HEK293T (cell line): ENCODE measurements at regions not wholly inside any gene's neighbourhood (a gene's known extent, or its start where the extent isn't known, plus 50 kb on each side); places are given as distances from the start of the nearest gene placed in this dataset.

Experiments
- ARNT ChIP-seq: fragments of 450-650 bp; IDR thresholded peaks from 2 replicates; pipeline ENCODE4 v1.6.1; 2017; ENCODE audit warnings: mild to moderate bottlenecking
- ELF4 ChIP-seq: fragments of 450-650 bp; IDR thresholded peaks from 2 replicates; pipeline ENCODE4 v1.6.1; 2017; ENCODE audit warnings: antibody characterized with exemption
- FOXA1 ChIP-seq: fragments of 450-650 bp; IDR thresholded peaks from 2 replicates; pipeline ENCODE4 v1.6.1; 2016; ENCODE audit warnings: mild to moderate bottlenecking
- FOXM1 ChIP-seq: fragments of 450-650 bp; IDR thresholded peaks from 2 replicates; pipeline ENCODE4 v1.6.1; 2017; ENCODE audit warnings: mild to moderate bottlenecking, borderline replicate concordance
- HDGF ChIP-seq: fragments of 450-650 bp; IDR thresholded peaks from 2 replicates; pipeline ENCODE4 v1.6.1; 2017; ENCODE audit warnings: antibody characterized with exemption, borderline replicate concordance
- L3MBTL2 ChIP-seq: fragments of 450-650 bp; conservative IDR thresholded peaks from 2 replicates; pipeline ENCODE4 v1.6.1; 2016; ENCODE audit warnings: mild to moderate bottlenecking
- LEF1 ChIP-seq: fragments of 450-650 bp; IDR thresholded peaks from 2 replicates; pipeline ENCODE4 v1.6.1; 2017; ENCODE audit warnings: mild to moderate bottlenecking, borderline replicate concordance
- NFRKB ChIP-seq: fragments of 450-650 bp; IDR thresholded peaks from 2 replicates; pipeline ENCODE4 v1.6.1; 2016; ENCODE audit warnings: mild to moderate bottlenecking, moderate library complexity
- TARDBP ChIP-seq: fragments of 450-650 bp; IDR thresholded peaks from 2 replicates; pipeline ENCODE4 v1.6.1; 2016
- ZNF384 ChIP-seq: fragments of 450-650 bp; IDR thresholded peaks from 2 replicates; pipeline ENCODE4 v1.6.1; 2016
- TF ChIP-seq, protein P1 (sequence below): fragments of 450-650 bp; IDR thresholded peaks from 2 replicates; pipeline ENCODE4 v1.6.1; 2016

DNA sequence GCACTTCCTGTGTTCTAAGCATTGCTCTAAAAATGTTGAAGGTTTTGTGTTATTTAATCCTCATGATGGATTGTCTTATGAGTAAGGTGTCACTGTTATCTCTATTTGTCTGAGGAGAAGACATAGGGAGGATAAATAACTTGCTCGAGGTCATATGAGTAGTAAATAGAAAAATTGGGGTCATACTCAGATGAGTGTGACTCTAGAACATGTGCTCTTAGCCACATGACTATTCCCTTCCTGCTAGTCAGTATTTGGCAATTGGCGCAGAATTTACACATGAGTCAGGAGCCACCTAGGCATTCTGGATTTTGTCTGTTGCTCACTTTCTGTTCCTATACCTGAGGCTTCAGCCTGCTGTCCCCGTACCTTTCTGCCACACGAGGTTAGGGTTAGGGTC lies 234.6 kb upstream of the CD180 start:
- TF ChIP-seq NFRKB (no peak), FOXM1 (no peak), FOXA1 (no peak), L3MBTL2 (no peak), HDGF (no peak), ELF4 (no peak), ARNT (no peak), TARDBP (no peak), ZNF384 (no peak), LEF1 (no peak)
- TF ChIP-seq, protein P1, sequence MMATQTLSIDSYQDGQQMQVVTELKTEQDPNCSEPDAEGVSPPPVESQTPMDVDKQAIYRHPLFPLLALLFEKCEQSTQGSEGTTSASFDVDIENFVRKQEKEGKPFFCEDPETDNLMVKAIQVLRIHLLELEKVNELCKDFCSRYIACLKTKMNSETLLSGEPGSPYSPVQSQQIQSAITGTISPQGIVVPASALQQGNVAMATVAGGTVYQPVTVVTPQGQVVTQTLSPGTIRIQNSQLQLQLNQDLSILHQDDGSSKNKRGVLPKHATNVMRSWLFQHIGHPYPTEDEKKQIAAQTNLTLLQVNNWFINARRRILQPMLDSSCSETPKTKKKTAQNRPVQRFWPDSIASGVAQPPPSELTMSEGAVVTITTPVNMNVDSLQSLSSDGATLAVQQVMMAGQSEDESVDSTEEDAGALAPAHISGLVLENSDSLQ, result no peak
